Midbrain (tissue), 1 donor: ENCODE measurements at regions not wholly inside any gene's neighbourhood (a gene's known extent, or its start where the extent isn't known, plus 50 kb on each side); places are given as distances from the start of the nearest gene placed in this dataset.
"Not testable (repeated sequence)": the region's sequence is repeated elsewhere in the genome, so short reads cannot be mapped to it uniquely, and the experiment has no call there.

Experiments
- DNase-seq: peaks from one replicate; lab custom pipeline; 2025; lab: John Stamatoyannopoulos, UW

GRCh38 chr16:65355706-65356105, 233.8 kb upstream of the CDH11 start:
- no peak for DNase-seq

- no peak for DNase-seq
These were observed 231.3 kb upstream of the CDH11 start for GRCh38 chr16:65353183-65353582.

GRCh38 chr16:65349626-65350025, 227.8 kb upstream of the CDH11 start:
- no peak for DNase-seq

- no peak for DNase-seq
These were observed 221.7 kb upstream of the CDH11 start for GRCh38 chr16:65343556-65343955.

GRCh38 chr16:65342231-65342866, 220.5 kb upstream of the CDH11 start:
- no peak for DNase-seq

GRCh38 chr16:65339062-65339461, 217.2 kb upstream of the CDH11 start:
- DNase-seq, result no peak

- no peak for DNase-seq
These were observed 214.3 kb upstream of the CDH11 start for GRCh38 chr16:65336160-65336559.

- DNase-seq, result no peak
These were observed 212.2 kb upstream of the CDH11 start for GRCh38 chr16:65334081-65334480.

- DNase-seq, result no peak
These were observed 211.4 kb upstream of the CDH11 start for GRCh38 chr16:65333283-65333682.

GRCh38 chr16:65327346-65327745, 205.5 kb upstream of the CDH11 start:
- no peak for DNase-seq

- no peak for DNase-seq
These were observed 201.9 kb upstream of the CDH11 start for GRCh38 chr16:65323655-65324237.

- DNase-seq, result no peak
These were observed 197.9 kb upstream of the CDH11 start for GRCh38 chr16:65319621-65320231.

GRCh38 chr16:65318590-65319257, 196.9 kb upstream of the CDH11 start:
- DNase-seq, result no peak

GRCh38 chr16:65318138-65318537, 196.3 kb upstream of the CDH11 start:
- no peak for DNase-seq

GRCh38 chr16:65316808-65317207, 194.9 kb upstream of the CDH11 start:
- DNase-seq, result no peak

GRCh38 chr16:65315081-65315780, 193.4 kb upstream of the CDH11 start:
- DNase-seq, result no peak

- DNase-seq, result no peak
These were observed 192.8 kb upstream of the CDH11 start for GRCh38 chr16:65314627-65315008.

GRCh38 chr16:65313936-65314626, 192.2 kb upstream of the CDH11 start:
- DNase-seq, result no peak

- DNase-seq, result no peak
These were observed 190.9 kb upstream of the CDH11 start for GRCh38 chr16:65312795-65313194.

GRCh38 chr16:65312071-65312470, 190.2 kb upstream of the CDH11 start:
- DNase-seq, result no peak

GRCh38 chr16:65310491-65310890, 188.6 kb upstream of the CDH11 start:
- DNase-seq, result not testable (repeated sequence)

GRCh38 chr16:65309354-65309753, 187.5 kb upstream of the CDH11 start:
- no peak for DNase-seq
